ENCODE measurements at regions not wholly inside any gene's neighbourhood (a gene's known extent, or its start where the extent isn't known, plus 50 kb on each side); places are given as distances from the start of the nearest gene placed in this dataset.

GRCh38 chr4:184275766-184276165 lies 58.1 kb upstream of the ENPP6 start:
- no peak for TF ChIP-seq CTCF (IDR thresholded peaks at IDR 0.05)
- no peak for TF ChIP-seq POLR2A (IDR thresholded peaks at IDR 0.05)
